K562 (cell line): ENCODE measurements at regions not wholly inside any gene's neighbourhood (a gene's known extent, or its start where the extent isn't known, plus 50 kb on each side); places are given as distances from the start of the nearest gene placed in this dataset.

ENCODE experiments used
- CBX5 ChIP-seq: IDR thresholded peaks from 2 replicates; pipeline ENCODE4 v1.6.1; 2014; ENCODE audit warnings: low read depth, borderline replicate concordance
- CREB1 ChIP-seq, 2 experiments: sonication (generic) in 1 of 2; formaldehyde crosslinking in 1 of 2; IDR thresholded peaks; 2 replicates each; pipeline versions ENCODE4 v1.6.1 to v1.8.0; 2012 to 2022; ENCODE audit warnings: inconsistent platforms in 1 of 2, mild to moderate bottlenecking in 1 of 2, missing genetic modification reagents in 1 of 2, moderate library complexity in 1 of 2
- EGR1 ChIP-seq: fragments of 450-650 bp; conservative IDR thresholded peaks from 2 replicates; pipeline ENCODE4 v1.6.1; 2017; ENCODE audit warnings: mild to moderate bottlenecking
- MYC ChIP-seq, 2 experiments: fragments of 250-450 bp in 1 of 2; sonication (Bioruptor Pico) in 1 of 2; IDR thresholded peaks; 2 replicates each; pipeline versions ENCODE4 v1.5.1 to v1.6.1; 2012 to 2021; ENCODE audit warnings: low read depth in 2 of 2, borderline replicate concordance in 1 of 2, improper control_type of control experiment in 1 of 2, low read length in 1 of 2, mild to moderate bottlenecking in 1 of 2, moderate library complexity in 1 of 2
- NBN ChIP-seq: fragments of 450-650 bp; IDR thresholded peaks from 2 replicates; pipeline ENCODE4 v1.6.1; 2016; ENCODE audit warnings: low read depth, mild to moderate bottlenecking
- POLR2A ChIP-seq: fragments of 450-650 bp; conservative IDR thresholded peaks from 2 replicates; pipeline ENCODE4 v1.6.1; 2016
- POLR2G ChIP-seq: fragments of 200-400 bp; formaldehyde crosslinking; IDR thresholded peaks from 2 replicates; pipeline ENCODE4 v1.6.1; 2017; ENCODE audit warnings: low read depth, mild to moderate bottlenecking, antibody characterized with exemption, low read length, moderate library complexity
- SMC3 ChIP-seq: conservative IDR thresholded peaks from 2 replicates; pipeline ENCODE4 v1.6.1; 2011; ENCODE audit warnings: low read depth, low read length, improper control_type of control experiment; ENCODE audit not compliant: insufficient read depth
- SP1 ChIP-seq: sonication (generic); formaldehyde crosslinking; IDR thresholded peaks from 2 replicates; pipeline ENCODE4 v1.8.1; 2022; ENCODE audit warnings: mild to moderate bottlenecking, missing genetic modification reagents
- TF ChIP-seq, protein P1 (sequence below), 3 experiments: IDR thresholded peaks in 2 of 3; conservative IDR thresholded peaks in 1 of 3; 2 replicates each; pipeline ENCODE4 v1.5.1; 2011 to 2012; ENCODE audit warnings: low read length in 3 of 3, mild to moderate bottlenecking in 3 of 3, control low read depth in 2 of 3, improper control_type of control experiment in 1 of 3, inconsistent platforms in 1 of 3, low read depth in 1 of 3, mixed read lengths in 1 of 3, moderate library complexity in 1 of 3; ENCODE audit not compliant: insufficient read depth in 2 of 3

DNA sequence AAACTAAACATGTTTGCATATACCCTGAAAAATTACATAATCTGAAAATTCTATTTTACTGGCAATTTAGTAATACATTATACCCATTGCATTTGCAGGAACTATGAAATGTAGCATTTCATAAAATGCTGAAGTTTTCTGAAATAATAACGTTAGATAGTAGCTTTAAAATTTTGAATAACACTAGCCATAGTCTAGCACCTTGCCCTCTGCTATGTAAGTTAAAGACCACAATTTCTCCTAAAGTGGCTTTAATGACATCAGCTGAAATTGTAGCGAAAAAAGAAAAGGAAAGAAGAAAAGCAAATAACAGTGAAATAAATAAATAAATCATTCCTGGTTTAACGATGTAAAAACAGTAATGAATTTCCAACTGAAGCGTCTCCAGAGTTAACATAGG, 172.8 kb upstream of the RASA1 start:
- TF ChIP-seq NBN (no peak), POLR2A (no peak), SMC3 (no peak), CREB1 (IDR thresholded peaks at IDR 0.05) (no peak), CREB1 (CRISPR knock-in tag; IDR thresholded peaks at IDR 0.05) (no peak), EGR1 (no peak), CBX5 (no peak), SP1 (no peak), POLR2G (no peak), MYC (IDR thresholded peaks at IDR 0.05; ENCODE audit: low read depth, low read length) (no peak), MYC (CRISPR knock-in tag; IDR thresholded peaks at IDR 0.05; ENCODE audit: borderline replicate concordance, low read depth) (no peak)
- TF ChIP-seq, protein P1, sequence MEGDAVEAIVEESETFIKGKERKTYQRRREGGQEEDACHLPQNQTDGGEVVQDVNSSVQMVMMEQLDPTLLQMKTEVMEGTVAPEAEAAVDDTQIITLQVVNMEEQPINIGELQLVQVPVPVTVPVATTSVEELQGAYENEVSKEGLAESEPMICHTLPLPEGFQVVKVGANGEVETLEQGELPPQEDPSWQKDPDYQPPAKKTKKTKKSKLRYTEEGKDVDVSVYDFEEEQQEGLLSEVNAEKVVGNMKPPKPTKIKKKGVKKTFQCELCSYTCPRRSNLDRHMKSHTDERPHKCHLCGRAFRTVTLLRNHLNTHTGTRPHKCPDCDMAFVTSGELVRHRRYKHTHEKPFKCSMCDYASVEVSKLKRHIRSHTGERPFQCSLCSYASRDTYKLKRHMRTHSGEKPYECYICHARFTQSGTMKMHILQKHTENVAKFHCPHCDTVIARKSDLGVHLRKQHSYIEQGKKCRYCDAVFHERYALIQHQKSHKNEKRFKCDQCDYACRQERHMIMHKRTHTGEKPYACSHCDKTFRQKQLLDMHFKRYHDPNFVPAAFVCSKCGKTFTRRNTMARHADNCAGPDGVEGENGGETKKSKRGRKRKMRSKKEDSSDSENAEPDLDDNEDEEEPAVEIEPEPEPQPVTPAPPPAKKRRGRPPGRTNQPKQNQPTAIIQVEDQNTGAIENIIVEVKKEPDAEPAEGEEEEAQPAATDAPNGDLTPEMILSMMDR (IDR thresholded peaks at IDR 0.05 in 2 of 3, conservative IDR thresholded peaks at IDR 0.05 in 1 of 3; ENCODE audit: insufficient read depth in 2 of 3, low read depth in 1 of 3, low read length in 3 of 3): no peak
